ENCODE measurements at regions not wholly inside any gene's neighbourhood (a gene's known extent, or its start where the extent isn't known, plus 50 kb on each side); places are given as distances from the start of the nearest gene placed in this dataset.
A peak's percentile ranks its signal among the peaks of the same experiment; 100 is the strongest.
"Not testable (repeated sequence)": the region's sequence is repeated elsewhere in the genome, so short reads cannot be mapped to it uniquely, and the experiment has no call there.

GRCh38 chr1:79152-79551 is 372.3 kb downstream of the OR4F29 start:
- H3F3A ChIP-seq (ENCODE audit: insufficient read depth, low read depth); H3K4me3 ChIP-seq; H3K4me2 ChIP-seq; H3K36me3 ChIP-seq (ENCODE audit: low read depth); H2AFZ ChIP-seq; H3K27me3 ChIP-seq (ENCODE audit: insufficient read depth, low read depth); BruUV-seq (replicated peaks); H3K4me1 ChIP-seq (replicated peaks; ENCODE audit: insufficient read depth); intact Hi-C loops (cut with micrococcal nuclease; ENCODE audit: unreplicated experiment); POLR2A ChIA-PET (ENCODE audit: unreplicated experiment); H3K9me3 ChIP-seq (ENCODE audit: insufficient read depth, low read depth); H3K27ac ChIP-seq; CTCF ChIA-PET; H4K20me1 ChIP-seq (ENCODE audit: insufficient read depth); DNase-seq; H3K9me2 ChIP-seq (ENCODE audit: insufficient read depth); H3K79me2 ChIP-seq (ENCODE audit: low read depth): not testable (repeated sequence)

- H3K79me2 ChIP-seq (ENCODE audit: low read depth); H3K27ac ChIP-seq; H3K4me1 ChIP-seq (replicated peaks; ENCODE audit: insufficient read depth); H2AFZ ChIP-seq; H3K27me3 ChIP-seq (ENCODE audit: insufficient read depth, low read depth); H3F3A ChIP-seq (ENCODE audit: insufficient read depth, low read depth); POLR2A ChIA-PET (ENCODE audit: unreplicated experiment); H3K9me2 ChIP-seq (ENCODE audit: insufficient read depth); DNase-seq; H3K9me3 ChIP-seq (ENCODE audit: insufficient read depth, low read depth); intact Hi-C loops (cut with micrococcal nuclease; ENCODE audit: unreplicated experiment); H3K36me3 ChIP-seq (ENCODE audit: low read depth); H4K20me1 ChIP-seq (ENCODE audit: insufficient read depth); H3K4me3 ChIP-seq; CTCF ChIA-PET; BruUV-seq (replicated peaks); H3K4me2 ChIP-seq: not testable (repeated sequence)
These were observed 386.4 kb downstream of the OR4F29 start, which contains the start of gene OR4F5 for GRCh38 chr1:65119-65518. Gene OR4F5 (plus strand): TSS chr1:65419.

- H3K9me2 ChIP-seq (ENCODE audit: insufficient read depth); H3K4me3 ChIP-seq; H3K9me3 ChIP-seq (ENCODE audit: insufficient read depth, low read depth); H3F3A ChIP-seq (ENCODE audit: insufficient read depth, low read depth); H3K79me2 ChIP-seq (ENCODE audit: low read depth); intact Hi-C loops (cut with micrococcal nuclease; ENCODE audit: unreplicated experiment); CTCF ChIA-PET; DNase-seq; H3K36me3 ChIP-seq (ENCODE audit: low read depth); BruUV-seq (replicated peaks); H2AFZ ChIP-seq; H3K27ac ChIP-seq; POLR2A ChIA-PET (ENCODE audit: unreplicated experiment); H4K20me1 ChIP-seq (ENCODE audit: insufficient read depth); H3K27me3 ChIP-seq (ENCODE audit: insufficient read depth, low read depth); H3K4me2 ChIP-seq; H3K4me1 ChIP-seq (replicated peaks; ENCODE audit: insufficient read depth): not testable (repeated sequence)
These were observed 395.4 kb downstream of the OR4F29 start for GRCh38 chr1:56014-56531.

- H3K9me3 ChIP-seq (ENCODE audit: insufficient read depth, low read depth); H3K36me3 ChIP-seq (ENCODE audit: low read depth); intact Hi-C loops (cut with micrococcal nuclease; ENCODE audit: unreplicated experiment); H3K4me3 ChIP-seq; POLR2A ChIA-PET (ENCODE audit: unreplicated experiment); H3K4me1 ChIP-seq (replicated peaks; ENCODE audit: insufficient read depth); BruUV-seq (replicated peaks); H3K79me2 ChIP-seq (ENCODE audit: low read depth); H3K4me2 ChIP-seq; H3K27me3 ChIP-seq (ENCODE audit: insufficient read depth, low read depth); CTCF ChIA-PET; H3K9me2 ChIP-seq (ENCODE audit: insufficient read depth); H2AFZ ChIP-seq; DNase-seq; H3F3A ChIP-seq (ENCODE audit: insufficient read depth, low read depth); H4K20me1 ChIP-seq (ENCODE audit: insufficient read depth); H3K27ac ChIP-seq: not testable (repeated sequence)
These were observed 398.3 kb downstream of the OR4F29 start for GRCh38 chr1:53182-53581.

- H3K4me2 ChIP-seq; H3F3A ChIP-seq (ENCODE audit: insufficient read depth, low read depth); H3K9me2 ChIP-seq (ENCODE audit: insufficient read depth); BruUV-seq (replicated peaks); H4K20me1 ChIP-seq (ENCODE audit: insufficient read depth); CTCF ChIA-PET; H3K36me3 ChIP-seq (ENCODE audit: low read depth); H3K27me3 ChIP-seq (ENCODE audit: insufficient read depth, low read depth); H3K4me3 ChIP-seq; H3K27ac ChIP-seq; H3K9me3 ChIP-seq (ENCODE audit: insufficient read depth, low read depth); H3K4me1 ChIP-seq (replicated peaks; ENCODE audit: insufficient read depth); H2AFZ ChIP-seq; intact Hi-C loops (cut with micrococcal nuclease; ENCODE audit: unreplicated experiment); H3K79me2 ChIP-seq (ENCODE audit: low read depth); DNase-seq; POLR2A ChIA-PET (ENCODE audit: unreplicated experiment): not testable (repeated sequence)
These were observed 409.5 kb downstream of the OR4F29 start for GRCh38 chr1:41965-42466.

GRCh38 chr1:41197-41596 is 410.3 kb downstream of the OR4F29 start:
- H3K9me2 ChIP-seq (ENCODE audit: insufficient read depth); H3K9me3 ChIP-seq (ENCODE audit: insufficient read depth, low read depth); H3K27ac ChIP-seq; POLR2A ChIA-PET (ENCODE audit: unreplicated experiment); H3K36me3 ChIP-seq (ENCODE audit: low read depth); H3F3A ChIP-seq (ENCODE audit: insufficient read depth, low read depth); H3K4me2 ChIP-seq; H3K4me3 ChIP-seq; intact Hi-C loops (cut with micrococcal nuclease; ENCODE audit: unreplicated experiment); CTCF ChIA-PET; H4K20me1 ChIP-seq (ENCODE audit: insufficient read depth); H3K4me1 ChIP-seq (replicated peaks; ENCODE audit: insufficient read depth); H3K27me3 ChIP-seq (ENCODE audit: insufficient read depth, low read depth); BruUV-seq (replicated peaks); H3K79me2 ChIP-seq (ENCODE audit: low read depth); DNase-seq; H2AFZ ChIP-seq: not testable (repeated sequence)

GRCh38 chr1:29183-29582 is 422.3 kb downstream of the OR4F29 start:
- not testable (repeated sequence) for H3F3A ChIP-seq (ENCODE audit: insufficient read depth, low read depth)

GRCh38 chr1:17298-17697 is 434.2 kb downstream of the OR4F29 start:
- BruUV-seq (replicated peaks); H2AFZ ChIP-seq; H3K79me2 ChIP-seq (ENCODE audit: low read depth); H3K9me3 ChIP-seq (ENCODE audit: insufficient read depth, low read depth); H3K27me3 ChIP-seq (ENCODE audit: insufficient read depth, low read depth); H3K36me3 ChIP-seq (ENCODE audit: low read depth); H3F3A ChIP-seq (ENCODE audit: insufficient read depth, low read depth); H3K4me3 ChIP-seq; POLR2A ChIA-PET (ENCODE audit: unreplicated experiment); CTCF ChIA-PET; H3K4me2 ChIP-seq; H3K4me1 ChIP-seq (replicated peaks; ENCODE audit: insufficient read depth); intact Hi-C loops (cut with micrococcal nuclease; ENCODE audit: unreplicated experiment); H3K9me2 ChIP-seq (ENCODE audit: insufficient read depth); H4K20me1 ChIP-seq (ENCODE audit: insufficient read depth); H3K27ac ChIP-seq: not testable (repeated sequence)
- peak in 1 of 2 experiments; percentile 2 for DNase-seq

More at GRCh38 chr1:29183-29582, 422.3 kb downstream of the OR4F29 start:
- H2AFZ ChIP-seq; CTCF ChIA-PET; POLR2A ChIA-PET (ENCODE audit: unreplicated experiment); H3K4me3 ChIP-seq; H3K4me2 ChIP-seq; H4K20me1 ChIP-seq (ENCODE audit: insufficient read depth); H3K27ac ChIP-seq; H3K9me2 ChIP-seq (ENCODE audit: insufficient read depth); BruUV-seq (replicated peaks); H3K27me3 ChIP-seq (ENCODE audit: insufficient read depth, low read depth); intact Hi-C loops (cut with micrococcal nuclease; ENCODE audit: unreplicated experiment); H3K4me1 ChIP-seq (replicated peaks; ENCODE audit: insufficient read depth); H3K36me3 ChIP-seq (ENCODE audit: low read depth); H3K9me3 ChIP-seq (ENCODE audit: insufficient read depth, low read depth); H3K79me2 ChIP-seq (ENCODE audit: low read depth): not testable (repeated sequence)
- DNase-seq: peak in 1 of 2 experiments; percentile 4

All from PC-9 (cell line).